GM23338 (cell line): ENCODE measurements at regions not wholly inside any gene's neighbourhood (a gene's known extent, or its start where the extent isn't known, plus 50 kb on each side); places are given as distances from the start of the nearest gene placed in this dataset.

Experiments
- ATAC-seq: fragments of 200-7000 bp; cut with Tn5 transposase; 3 replicates; pipeline ENCODE4 v1.9.1; 2020
- DNase-seq: peaks from one replicate; pipeline ENCODE4 v3.0.0-alpha.2; 2015; ENCODE audit warnings: low spot score
- H2AFZ ChIP-seq: fragments of 200-600 bp; sonication (generic); 2 replicates; pipeline ENCODE4 v1.8.0; 2016; ENCODE audit warnings: antibody characterized with exemption, mild to moderate bottlenecking, moderate library complexity
- H3F3A ChIP-seq: fragments of 200-600 bp; sonication (generic); replicated peaks from 2 replicates; pipeline ENCODE4 v1.8.0; 2017; ENCODE audit warnings: antibody characterized with exemption, mixed run types, low read depth
- H3K27ac ChIP-seq: fragments of 200-600 bp; sonication (generic); 2 replicates; pipeline ENCODE4 v1.6.1; 2016; ENCODE audit warnings: low read depth
- H3K27me3 ChIP-seq: fragments of 200-600 bp; sonication (generic); 2 replicates; pipeline ENCODE4 v1.8.0; 2016; ENCODE audit warnings: mild to moderate bottlenecking, mixed run types, moderate library complexity; ENCODE audit not compliant: insufficient read depth
- H3K36me3 ChIP-seq: fragments of 200-600 bp; sonication (generic); 2 replicates; pipeline ENCODE4 v1.8.0; 2016; ENCODE audit warnings: mild to moderate bottlenecking; ENCODE audit not compliant: insufficient read depth
- H3K4me1 ChIP-seq: fragments of 200-600 bp; sonication (generic); 2 replicates; pipeline ENCODE4 v1.8.0; 2016; ENCODE audit warnings: mild to moderate bottlenecking, moderate library complexity; ENCODE audit not compliant: insufficient read depth
- H3K4me2 ChIP-seq: fragments of 200-600 bp; sonication (generic); 2 replicates; pipeline ENCODE4 v1.7.1; 2017; ENCODE audit warnings: mixed run types
- H3K4me3 ChIP-seq: fragments of 200-600 bp; sonication (generic); 2 replicates; pipeline ENCODE4 v1.6.1; 2016; ENCODE audit warnings: mixed run types
- H3K79me2 ChIP-seq: fragments of 200-600 bp; sonication (generic); replicated peaks from 2 replicates; pipeline ENCODE4 v1.8.0; 2017; ENCODE audit warnings: mild to moderate bottlenecking; ENCODE audit not compliant: insufficient read depth
- H3K9me2 ChIP-seq: fragments of 200-600 bp; sonication (generic); 2 replicates; pipeline ENCODE4 v1.8.0; 2017; ENCODE audit not compliant: insufficient read depth
- H4K20me1 ChIP-seq: fragments of 200-600 bp; sonication (generic); replicated peaks from 2 replicates; pipeline ENCODE4 v1.8.0; 2017; ENCODE audit warnings: mild to moderate bottlenecking; ENCODE audit not compliant: insufficient read depth
- H3K27ac Mint-ChIP-seq: 2 replicates; pipeline ENCODE4 v1.8.0; 2020; ENCODE audit warnings: inconsistent platforms, mild to moderate bottlenecking, moderate library complexity, mixed read lengths
- H3K27me3 Mint-ChIP-seq: 3 replicates; pipeline ENCODE4 v1.8.0; 2022; ENCODE audit warnings: low read depth, mild to moderate bottlenecking, moderate library complexity, mixed read lengths, inconsistent platforms; ENCODE audit not compliant: insufficient read depth, poor library complexity
- H3K36me3 Mint-ChIP-seq: 3 replicates; pipeline ENCODE4 v1.8.0; 2021; ENCODE audit warnings: low read depth, mild to moderate bottlenecking, inconsistent platforms, moderate library complexity, mixed read lengths
- H3K4me1 Mint-ChIP-seq: 3 replicates; pipeline ENCODE4 v1.8.0; 2020; ENCODE audit warnings: mild to moderate bottlenecking, inconsistent platforms, mixed read lengths
- H3K4me3 Mint-ChIP-seq: 3 replicates; pipeline ENCODE4 v1.8.0; 2021; ENCODE audit warnings: moderate library complexity, mild to moderate bottlenecking, inconsistent platforms, mixed read lengths
- H3K9me3 Mint-ChIP-seq: 3 replicates; pipeline ENCODE4 v1.8.0; 2020; ENCODE audit warnings: moderate library complexity, mild to moderate bottlenecking, inconsistent platforms, mixed read lengths
- CREB1 ChIP-seq: fragments of 250-450 bp; sonication (Bioruptor Pico); IDR thresholded peaks from 2 replicates; pipeline ENCODE4 v1.5.0; 2020; ENCODE audit warnings: low read depth, mild to moderate bottlenecking, moderate library complexity
- CTCF ChIP-seq, 2 experiments: fragments of 200-600 bp in 1 of 2; sonication (generic) in 1 of 2; conservative IDR thresholded peaks; 2 replicates each; pipeline versions ENCODE4 v1.5.1 to v1.6.1; 2016 to 2017; ENCODE audit warnings: antibody characterized with exemption in 2 of 2, low read depth in 2 of 2, mild to moderate bottlenecking in 2 of 2, moderate library complexity in 1 of 2
- ETS1 ChIP-seq: IDR thresholded peaks from 2 replicates; pipeline ENCODE4 v1.6.1; 2016; ENCODE audit warnings: antibody characterized with exemption
- EZH2 ChIP-seq: fragments of 200-600 bp; sonication (generic); IDR thresholded peaks from one replicate; pipeline ENCODE4 v1.8.0; 2017; ENCODE audit warnings: antibody characterized with exemption, mild to moderate bottlenecking, low read depth; ENCODE audit not compliant: unreplicated experiment
- EZH2phosphoT487 ChIP-seq: fragments of 200-600 bp; sonication (generic); IDR thresholded peaks from one replicate; pipeline ENCODE4 v1.8.1; 2018; ENCODE audit warnings: antibody characterized with exemption; ENCODE audit not compliant: unreplicated experiment
- JUNB ChIP-seq: IDR thresholded peaks from one replicate; pipeline ENCODE4 v1.6.1; 2016; ENCODE audit warnings: antibody characterized with exemption; ENCODE audit not compliant: unreplicated experiment
- NANOG ChIP-seq: IDR thresholded peaks from 2 replicates; pipeline ENCODE4 v1.6.1; 2016; ENCODE audit warnings: antibody characterized with exemption, borderline replicate concordance
- POLR2AphosphoS5 ChIP-seq: IDR thresholded peaks from 2 replicates; pipeline ENCODE4 v1.6.1; 2016; ENCODE audit warnings: antibody characterized with exemption, low read depth
- REST ChIP-seq: IDR thresholded peaks from one replicate; pipeline ENCODE4 v1.6.1; 2018; ENCODE audit warnings: antibody characterized with exemption; ENCODE audit not compliant: unreplicated experiment
- STAT1 ChIP-seq: IDR thresholded peaks from one replicate; pipeline ENCODE4 v1.6.1; 2016; ENCODE audit warnings: antibody characterized with exemption; ENCODE audit not compliant: unreplicated experiment
- ZNF331 ChIP-seq: fragments of 250-450 bp; sonication (Bioruptor Pico); IDR thresholded peaks from 2 replicates; pipeline ENCODE4 v1.5.0; 2020; ENCODE audit warnings: low read depth, mild to moderate bottlenecking, moderate library complexity

- Histone ChIP-seq H3K27ac (no peak overlapping the region), H3F3A (no peaks in the 10 kb centered on the region), H3K36me3 (no peaks in the 10 kb centered on the region; the same call in 1 of the 2 replicates), H3K9me2 (no peaks in the 10 kb centered on the region), H3K4me2 (no peak overlapping the region), H3K79me2 (no peaks in the 10 kb centered on the region), H3K4me1 (no peaks in the 10 kb centered on the region), H4K20me1 (no peaks in the 10 kb centered on the region; the same call in none of the 2 replicates), H2AFZ (no peak overlapping the region), H3K4me3 (no peak overlapping the region), H3K27me3 (peaks cover 100% of the 10 kb centered on the region)
- no peaks in the 10 kb centered on the region for H3K9me3 Mint-ChIP-seq
- TF ChIP-seq ZNF331 (CRISPR knock-in tag) (no peak), JUNB (no peak), CTCF (conservative IDR thresholded peaks at IDR 0.05; ENCODE audit: low read depth in 2 of 2) (no peak), EZH2 (no peak), POLR2AphosphoS5 (no peak), EZH2phosphoT487 (no peak), REST (no peak), NANOG (no peak), CREB1 (CRISPR knock-in tag) (no peak), ETS1 (no peak), STAT1 (no peak)
- no peak overlapping the region for H3K4me3 Mint-ChIP-seq
- H3K4me1 Mint-ChIP-seq = no peaks in the 10 kb centered on the region; the same call in 2 of the 3 replicates
- H3K36me3 Mint-ChIP-seq = no peaks in the 10 kb centered on the region
- H3K27me3 Mint-ChIP-seq = peaks cover 98% of the 10 kb centered on the region
- DNase-seq (no peak), ATAC-seq (no peak)
- no peak overlapping the region for H3K27ac Mint-ChIP-seq
These were observed 124.3 kb downstream of the ZNF280B start for GRCh38 chr22:22384267-22384666.
